ENCODE measurements at regions not wholly inside any gene's neighbourhood (a gene's known extent, or its start where the extent isn't known, plus 50 kb on each side); places are given as distances from the start of the nearest gene placed in this dataset.

- no peak for TF ChIP-seq EZH2 (IDR thresholded peaks at IDR 0.05; ENCODE audit: low read length, missing control alignments)
- no peak for TF ChIP-seq CTCF (conservative IDR thresholded peaks at IDR 0.05 in 1 of 2, IDR thresholded peaks at IDR 0.05 in 1 of 2; ENCODE audit: low read depth in 1 of 2, low read length in 2 of 2)
Measured at GRCh38 chr20:52291109-52291508, 99.5 kb upstream of the ZFP64 start.
